HepG2 (cell line): ENCODE measurements at regions not wholly inside any gene's neighbourhood (a gene's known extent, or its start where the extent isn't known, plus 50 kb on each side); places are given as distances from the start of the nearest gene placed in this dataset.

Source experiments
- ATAC-seq: fragments of 200-7000 bp; cut with Tn5 transposase; 3 replicates; pipeline ENCODE4 v1.9.1; 2020; ENCODE audit warnings: mild to moderate bottlenecking, moderate library complexity
- BruUV-seq: library from RNA; stranded (reverse); fragments of 400-500 nt; replicated peaks from 2 replicates; lab custom pipeline; 2021; lab: Mats Ljungman, UMichigan
- CTCF ChIA-PET: fragments of 300-600 bp; formaldehyde crosslinking; extraction: SDS; loops from one replicate; lab custom pipeline; 2021; ENCODE audit warnings: low total read pairs, inconsistent platforms, low intra/inter-chr PET ratio; lab: Yijun Ruan, JAX
- POLR2A ChIA-PET: fragments of 350-600 bp; sonication (Branson Sonifier 250); formaldehyde crosslinking; loops from one replicate; lab custom pipeline; 2020; ENCODE audit warnings: antibody characterized with exemption, inconsistent platforms; lab: Yijun Ruan, JAX
- DNase-seq: peaks from one replicate; pipeline ENCODE4 v3.0.0-alpha.2; 2015; ENCODE audit warnings: low spot score
- FAIRE-seq: peaks from 3 replicates; lab custom pipeline; 2011; peaks lifted over from hg19 to GRCh38; lab: Jason Lieb, UNC
- H2AFZ ChIP-seq: one replicate; pipeline ENCODE4 v1.6.1; 2011; ENCODE audit warnings: low read length, inconsistent platforms
- H3K27ac ChIP-seq: fragments of 300-600 bp; 3 replicates; pipeline ENCODE4 v1.8.0; 2011; ENCODE audit warnings: mixed run types, mild to moderate bottlenecking, mixed read lengths, low read length, inconsistent platforms; ENCODE audit not compliant: insufficient read depth; ENCODE audit errors: extremely low read length
- H3K27me3 ChIP-seq, 2 experiments: fragments of 200-600 bp in 1 of 2; 2 replicates in 1 of 2; 3 replicates in 1 of 2; pipeline versions ENCODE4 v1.6.0 to v1.8.0; 2011; ENCODE audit warnings: low read length in 2 of 2, mild to moderate bottlenecking in 2 of 2, moderate library complexity in 2 of 2, inconsistent platforms in 1 of 2; ENCODE audit not compliant: insufficient read depth in 2 of 2, control insufficient read depth in 1 of 2
- H3K36me3 ChIP-seq, 2 experiments: fragments of 200-600 bp in 1 of 2; replicated peaks in 1 of 2; 2 replicates in 1 of 2; 3 replicates in 1 of 2; pipeline versions ENCODE4 v1.5.1 to v1.8.0; 2011; ENCODE audit warnings: low read length in 2 of 2, inconsistent platforms in 1 of 2; ENCODE audit not compliant: insufficient read depth in 2 of 2, control insufficient read depth in 1 of 2
- H3K4me1 ChIP-seq: 2 replicates; pipeline ENCODE4 v1.5.1; 2012; ENCODE audit warnings: low read length, inconsistent platforms; ENCODE audit not compliant: insufficient read depth
- H3K4me2 ChIP-seq: 2 replicates; pipeline ENCODE4 v1.6.0; 2011; ENCODE audit warnings: low read depth, low read length, inconsistent platforms
- H3K4me3 ChIP-seq, 3 experiments: fragments of 200-600 bp in 1 of 3; sonication (generic), shearing (Covaris generic) in 1 of 3; replicated peaks in 1 of 3; 2 replicates each; pipeline ENCODE4 v1.5.1; 2011 to 2016; ENCODE audit warnings: low read length in 3 of 3, inconsistent platforms in 2 of 3, low read depth in 2 of 3, mild to moderate bottlenecking in 2 of 3, control low read depth in 1 of 3, mixed read lengths in 1 of 3; ENCODE audit not compliant: insufficient read depth in 1 of 3
- H3K79me2 ChIP-seq: one replicate; pipeline ENCODE4 v1.6.1; 2011; ENCODE audit warnings: low read length, inconsistent platforms; ENCODE audit not compliant: insufficient read depth
- H3K9ac ChIP-seq: 2 replicates; pipeline ENCODE4 v1.6.0; 2011; ENCODE audit warnings: mild to moderate bottlenecking, low read depth, low read length, inconsistent platforms; ENCODE audit not compliant: insufficient read depth
- H3K9me3 ChIP-seq: 2 replicates; pipeline ENCODE4 v1.5.1; 2012; ENCODE audit warnings: mild to moderate bottlenecking, low read length
- H4K20me1 ChIP-seq: 2 replicates; pipeline ENCODE4 v1.6.0; 2011; ENCODE audit warnings: inconsistent platforms, mild to moderate bottlenecking, low read length, moderate library complexity; ENCODE audit not compliant: insufficient read depth
- BORCS8-MEF2B ChIP-seq: sonication (generic); formaldehyde crosslinking; IDR thresholded peaks from 2 replicates; pipeline ENCODE4 v1.8.0; 2022; ENCODE audit warnings: mild to moderate bottlenecking, missing genetic modification reagents
- EP300 ChIP-seq, 3 experiments: sonication (generic) in 1 of 3; formaldehyde crosslinking in 1 of 3; IDR thresholded peaks; 2 replicates each; pipeline versions ENCODE4 v1.5.1 to v1.6.1; 2011 to 2020; ENCODE audit warnings: low read depth in 2 of 3, low read length in 2 of 3, borderline replicate concordance in 1 of 3, improper control_type of control experiment in 1 of 3, mild to moderate bottlenecking in 1 of 3, missing genetic modification reagents in 1 of 3, moderate library complexity in 1 of 3
- NR2F6 ChIP-seq, 2 experiments: IDR thresholded peaks; 2 replicates each; pipeline ENCODE4 v1.6.1; 2016; ENCODE audit warnings: antibody characterized with exemption in 1 of 2, mild to moderate bottlenecking in 1 of 2
- SMARCC2 ChIP-seq: fragments of 450-650 bp; IDR thresholded peaks from 2 replicates; pipeline ENCODE4 v1.6.1; 2017; ENCODE audit warnings: antibody characterized with exemption, mild to moderate bottlenecking
- XRCC5 ChIP-seq: fragments of 200-400 bp; formaldehyde crosslinking; optimal IDR thresholded peaks from 2 replicates; pipeline ENCODE3; 2017; ENCODE audit warnings: mild to moderate bottlenecking, low read length
- ZNF253 ChIP-seq: sonication (generic); formaldehyde crosslinking; IDR thresholded peaks from 2 replicates; pipeline ENCODE4 v1.8.0; 2022; ENCODE audit warnings: mild to moderate bottlenecking, missing genetic modification reagents, borderline replicate concordance
- ZNF33A ChIP-seq: sonication (generic); formaldehyde crosslinking; IDR thresholded peaks from 2 replicates; pipeline ENCODE4 v1.5.1; 2020; ENCODE audit warnings: missing genetic modification reagents, mild to moderate bottlenecking, moderate library complexity, borderline replicate concordance
- ZSCAN22 ChIP-seq: sonication (generic); formaldehyde crosslinking; IDR thresholded peaks from 2 replicates; pipeline ENCODE4 v1.4.0; 2020; ENCODE audit warnings: mild to moderate bottlenecking, missing genetic modification reagents
- WGBS: methylation state at CpG from one replicate; pipeline ENCODE4 v1.1.6; 2017; ENCODE audit warnings: low lambda C conversion rate; 5-methylcytosine and 5-hydroxymethylcytosine counted together
- in situ Hi-C: cut with HindIII; loops from 2 replicates; pipeline ENCODE4 v1.10.0; 2017; ENCODE audit warnings: low pct_unique_long_range_greater_than_20kb; ENCODE audit not compliant: extremely low pct_ligation_motif_present
- intact Hi-C: fragments of 100-400 bp; cut with micrococcal nuclease; formaldehyde crosslinking; loops from one replicate; pipeline ENCODE4 v1.10.0; 2022; ENCODE audit not compliant: unreplicated experiment
- TF ChIP-seq, protein P1 (sequence below): sonication (generic); formaldehyde crosslinking; IDR thresholded peaks from 2 replicates; pipeline ENCODE4 v1.4.0; 2020; ENCODE audit warnings: mild to moderate bottlenecking, missing genetic modification reagents

GRCh38 chr21:26781331-26781730 is 63.9 kb downstream of the ADAMTS1 start (continued):
- TF ChIP-seq, protein P1, sequence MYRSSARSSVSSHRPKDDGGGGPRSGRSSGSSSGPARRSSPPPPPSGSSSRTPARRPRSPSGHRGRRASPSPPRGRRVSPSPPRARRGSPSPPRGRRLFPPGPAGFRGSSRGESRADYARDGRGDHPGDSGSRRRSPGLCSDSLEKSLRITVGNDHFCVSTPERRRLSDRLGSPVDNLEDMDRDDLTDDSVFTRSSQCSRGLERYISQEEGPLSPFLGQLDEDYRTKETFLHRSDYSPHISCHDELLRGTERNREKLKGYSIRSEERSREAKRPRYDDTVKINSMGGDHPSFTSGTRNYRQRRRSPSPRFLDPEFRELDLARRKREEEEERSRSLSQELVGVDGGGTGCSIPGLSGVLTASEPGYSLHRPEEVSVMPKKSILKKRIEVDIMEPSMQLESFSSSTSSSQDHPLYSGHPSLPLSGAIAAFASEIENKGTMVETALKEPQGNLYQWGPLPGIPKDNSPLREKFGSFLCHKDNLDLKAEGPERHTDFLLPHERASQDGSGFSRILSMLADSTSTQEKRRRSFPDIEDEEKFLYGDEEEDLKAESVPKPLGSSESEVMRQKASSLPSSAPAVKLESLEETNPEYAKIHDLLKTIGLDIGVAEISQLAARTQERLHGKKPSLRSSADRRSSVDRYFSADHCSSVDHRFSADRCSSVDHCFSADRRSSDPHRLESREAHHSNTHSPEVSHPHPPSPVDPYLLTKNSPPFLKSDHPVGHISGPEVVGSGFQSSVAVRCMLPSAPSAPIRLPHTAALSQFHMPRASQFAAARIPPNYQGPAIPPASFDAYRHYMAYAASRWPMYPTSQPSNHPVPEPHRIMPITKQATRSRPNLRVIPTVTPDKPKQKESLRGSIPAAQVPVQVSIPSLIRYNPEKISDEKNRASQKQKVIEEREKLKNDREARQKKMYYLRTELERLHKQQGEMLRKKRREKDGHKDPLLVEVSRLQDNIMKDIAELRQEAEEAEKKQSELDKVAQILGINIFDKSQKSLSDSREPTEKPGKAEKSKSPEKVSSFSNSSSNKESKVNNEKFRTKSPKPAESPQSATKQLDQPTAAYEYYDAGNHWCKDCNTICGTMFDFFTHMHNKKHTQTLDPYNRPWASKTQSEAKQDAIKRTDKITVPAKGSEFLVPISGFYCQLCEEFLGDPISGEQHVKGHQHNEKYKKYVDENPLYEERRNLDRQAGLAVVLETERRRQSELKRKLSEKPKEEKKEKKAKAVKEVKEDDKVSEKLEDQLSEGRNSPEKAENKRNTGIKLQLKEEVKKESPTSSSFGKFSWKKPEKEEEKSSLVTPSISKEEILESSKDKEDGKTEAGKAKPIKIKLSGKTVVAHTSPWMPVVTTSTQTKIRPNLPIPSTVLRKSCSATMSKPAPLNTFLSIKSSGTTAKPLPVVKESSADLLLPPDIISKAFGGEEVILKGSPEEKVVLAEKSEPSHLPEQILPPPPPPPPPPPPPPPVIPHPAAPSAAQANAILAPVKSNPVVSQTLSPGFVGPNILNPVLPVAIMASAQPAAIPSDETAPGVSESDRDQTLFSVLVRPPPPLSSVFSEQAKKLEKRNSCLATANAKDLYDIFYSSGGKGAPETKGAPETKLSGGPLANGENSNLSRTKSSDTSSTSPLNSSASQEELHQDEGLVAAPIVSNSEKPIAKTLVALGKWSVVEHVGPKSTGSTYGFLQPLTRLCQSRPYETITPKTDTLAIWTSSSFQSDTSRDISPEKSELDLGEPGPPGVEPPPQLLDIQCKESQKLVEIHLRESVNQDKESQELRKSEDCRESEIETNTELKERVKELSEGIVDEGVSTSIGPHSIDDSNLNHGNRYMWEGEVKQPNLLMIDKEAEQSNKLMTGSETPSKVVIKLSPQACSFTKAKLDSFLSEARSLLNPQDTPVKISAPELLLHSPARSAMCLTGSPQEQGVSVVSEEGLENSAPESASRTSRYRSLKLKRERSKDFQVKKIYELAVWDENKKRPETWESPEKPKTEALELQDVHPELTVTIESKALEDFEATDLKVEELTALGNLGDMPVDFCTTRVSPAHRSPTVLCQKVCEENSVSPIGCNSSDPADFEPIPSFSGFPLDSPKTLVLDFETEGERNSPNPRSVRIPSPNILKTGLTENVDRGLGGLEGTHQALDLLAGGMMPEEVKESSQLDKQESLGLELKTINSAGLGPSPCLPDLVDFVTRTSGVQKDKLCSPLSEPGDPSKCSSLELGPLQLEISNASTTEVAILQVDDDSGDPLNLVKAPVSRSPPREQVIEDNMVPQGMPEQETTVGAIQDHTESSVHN, result no peak

DNA sequence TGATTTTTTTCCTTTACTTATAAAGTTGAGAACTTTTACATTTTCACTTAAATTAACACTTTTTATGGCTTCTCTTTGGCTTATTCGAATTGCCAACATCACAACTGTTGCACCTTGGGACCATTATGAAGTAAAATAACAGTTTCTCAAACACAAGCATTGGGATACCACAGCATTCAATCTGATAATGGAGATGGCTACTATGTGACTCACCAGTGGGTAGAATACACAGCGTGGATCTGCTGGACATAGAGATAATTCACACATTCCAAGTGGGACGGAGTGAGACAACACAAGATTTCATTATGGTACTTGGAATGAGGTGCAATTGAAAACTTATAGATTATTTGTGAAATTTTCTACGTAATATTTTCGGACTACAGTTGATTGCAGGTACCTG is 68.0 kb downstream of the ADAMTS1 start:
- intact Hi-C loops, result no loop called here
- H4K20me1 ChIP-seq, result no peaks in the 10 kb centered on the region

More for the DNA sequence above, 68.0 kb downstream of the ADAMTS1 start:
- Histone ChIP-seq H3K4me1 (no peaks in the 10 kb centered on the region), H3K27ac (no peak overlapping the region), H3K27me3 (no peaks in the 10 kb centered on the region), H3K9me3 (peaks cover 33% of the 10 kb centered on the region), H3K36me3 (no peaks in the 10 kb centered on the region), H3K79me2 (no peaks in the 10 kb centered on the region), H3K4me2 (no peak overlapping the region), H2AFZ (no peak overlapping the region), H3K4me3 (no peak overlapping the region), H3K9ac (no peak overlapping the region)
- FAIRE-seq, result no peak
- ChIA-PET CTCF (no interaction called here), POLR2A (no interaction called here)
- in situ Hi-C loops, result no loop called here
- DNase-seq, result no peak
- no peak for ATAC-seq
- BruUV-seq, result no TSS peak
- 3% methylated on average over 5 of the region's 5 CpGs for WGBS
- TF ChIP-seq ZNF253 (CRISPR knock-in tag) (no peak), NR2F6 (IDR thresholded peaks at IDR 0.05) (no peak), NR2F6 (CRISPR knock-in tag; IDR thresholded peaks at IDR 0.05) (no peak), EP300 (IDR thresholded peaks at IDR 0.05; ENCODE audit: low read depth in 2 of 2, low read length in 2 of 2) (no peak), EP300 (CRISPR knock-in tag; IDR thresholded peaks at IDR 0.05; ENCODE audit: borderline replicate concordance) (no peak), XRCC5 (no peak), SMARCC2 (no peak), ZNF33A (no peak), BORCS8-MEF2B (no peak), ZSCAN22 (no peak)
